ENCODE measurements at regions not wholly inside any gene's neighbourhood (a gene's known extent, or its start where the extent isn't known, plus 50 kb on each side); places are given as distances from the start of the nearest gene placed in this dataset.
A peak's percentile ranks its signal among the peaks of the same experiment; 100 is the strongest.

GRCh38 chrX:140360924-140361323 is 143.9 kb downstream of the SOX3 start:
- no peak for DNase-seq (ENCODE audit: low read depth)
- H3K4me3 ChIP-seq (ENCODE audit: low read depth, low read length), result no peak overlapping the region
- TF ChIP-seq CTCF (conservative IDR thresholded peaks at IDR 0.05; ENCODE audit: low read depth, low read length), result no peak

- no peak for TF ChIP-seq CTCF (conservative IDR thresholded peaks at IDR 0.05; ENCODE audit: low read depth, low read length)
- DNase-seq (ENCODE audit: low read depth), result no peak
- no peak overlapping the region for H3K4me3 ChIP-seq (ENCODE audit: low read depth, low read length)
These were observed 144.6 kb downstream of the SOX3 start for GRCh38 chrX:140360284-140360683.

GRCh38 chrX:140355922-140356321 is 148.9 kb downstream of the SOX3 start:
- H3K4me3 ChIP-seq (ENCODE audit: low read depth, low read length), result no peak overlapping the region
- DNase-seq (ENCODE audit: low read depth), result no peak
- no peak for TF ChIP-seq CTCF (conservative IDR thresholded peaks at IDR 0.05; ENCODE audit: low read depth, low read length)

- no peak for TF ChIP-seq CTCF (conservative IDR thresholded peaks at IDR 0.05; ENCODE audit: low read depth, low read length)
- H3K4me3 ChIP-seq (ENCODE audit: low read depth, low read length), result no peak overlapping the region
- no peak for DNase-seq (ENCODE audit: low read depth)
These were observed 149.4 kb downstream of the SOX3 start for GRCh38 chrX:140355429-140355828.

- H3K4me3 ChIP-seq (ENCODE audit: low read depth, low read length), result no peak overlapping the region
- DNase-seq (ENCODE audit: low read depth), result no peak
- TF ChIP-seq CTCF (conservative IDR thresholded peaks at IDR 0.05; ENCODE audit: low read depth, low read length), result no peak
These were observed 150.3 kb downstream of the SOX3 start for GRCh38 chrX:140354431-140355120.

GRCh38 chrX:140346729-140347128 is 158.1 kb downstream of the SOX3 start:
- TF ChIP-seq CTCF (conservative IDR thresholded peaks at IDR 0.05; ENCODE audit: low read depth, low read length), result no peak
- DNase-seq (ENCODE audit: low read depth), result no peak
- no peak overlapping the region for H3K4me3 ChIP-seq (ENCODE audit: low read depth, low read length)

GRCh38 chrX:140343226-140343868 is 161.5 kb downstream of the SOX3 start:
- peak; percentile 0 for DNase-seq (ENCODE audit: low read depth)
- no peak for TF ChIP-seq CTCF (conservative IDR thresholded peaks at IDR 0.05; ENCODE audit: low read depth, low read length)
- no peak overlapping the region for H3K4me3 ChIP-seq (ENCODE audit: low read depth, low read length)

Measured in choroid plexus epithelial cell (primary cell).